Lower leg skin (tissue), 3 donors: ENCODE measurements at regions not wholly inside any gene's neighbourhood (a gene's known extent, or its start where the extent isn't known, plus 50 kb on each side); places are given as distances from the start of the nearest gene placed in this dataset.
"Not testable (repeated sequence)": the region's sequence is repeated elsewhere in the genome, so short reads cannot be mapped to it uniquely, and the experiment has no call there.

Source experiments
- CTCF ChIP-seq, 3 donors: fragments of 450-650 bp; IDR thresholded peaks; one replicate each; pipeline ENCODE4 v1.5.1; 2016; ENCODE audit warnings: antibody characterized with exemption in 3 of 3, mild to moderate bottlenecking in 3 of 3, moderate library complexity in 2 of 3
- POLR2A ChIP-seq, 2 donors: fragments of 450-650 bp; IDR thresholded peaks; one replicate each; pipeline ENCODE4 v1.6.1; 2016 to 2017; ENCODE audit warnings: antibody characterized with exemption in 2 of 2, mild to moderate bottlenecking in 1 of 2, moderate library complexity in 1 of 2

- not testable (repeated sequence) for TF ChIP-seq CTCF, POLR2A (IDR thresholded peaks at IDR 0.05)
These were observed 1624.2 kb downstream of the CDY2B start for GRCh38 chrY:16255778-16256177.
